Right atrium auricular region (tissue), 2 donors: ENCODE measurements at regions not wholly inside any gene's neighbourhood (a gene's known extent, or its start where the extent isn't known, plus 50 kb on each side); places are given as distances from the start of the nearest gene placed in this dataset.

Experiments used
- DNase-seq: peaks from one replicate; pipeline ENCODE4 v3.0.0-alpha.2; 2019; ENCODE audit warnings: low spot score
- H3K27ac ChIP-seq, 2 donors: fragments of 200-600 bp; sonication (generic); 1 replicate in 1 of 2; 2 replicates in 1 of 2; pipeline ENCODE4 v1.5.1; 2016 to 2019
- H3K27me3 ChIP-seq, 2 donors: fragments of 200-600 bp; sonication (generic); one replicate each; pipeline versions ENCODE4 v1.5.1 to v1.6.0; 2017 to 2019
- H3K36me3 ChIP-seq: fragments of 200-600 bp; sonication (generic); one replicate; pipeline ENCODE4 v1.5.1; 2016
- H3K4me1 ChIP-seq, 2 donors: fragments of 200-600 bp; sonication (generic); one replicate each; pipeline versions ENCODE4 v1.5.1 to v1.6.0; 2017 to 2019
- H3K4me3 ChIP-seq, 2 donors: fragments of 200-600 bp; sonication (generic); 1 replicate in 1 of 2; 2 replicates in 1 of 2; pipeline ENCODE4 v1.5.1; 2017 to 2019; ENCODE audit warnings: mild to moderate bottlenecking in 1 of 2, moderate library complexity in 1 of 2
- H3K9me3 ChIP-seq, 2 donors: fragments of 200-600 bp; sonication (generic); one replicate each; pipeline ENCODE4 v1.5.1; 2019
- CTCF ChIP-seq, 2 donors: fragments of 200-600 bp; sonication (generic); IDR thresholded peaks; one replicate each; pipeline ENCODE4 v1.5.1; 2019; ENCODE audit warnings: antibody characterized with exemption in 2 of 2

GRCh38 chr12:114269153-114269552, 136.8 kb downstream of the TBX5 start:
- no peak overlapping the region for H3K27ac ChIP-seq
- no peak overlapping the region for H3K4me3 ChIP-seq
- H3K4me1 ChIP-seq = no peaks in the 10 kb centered on the region
- no peaks in the 10 kb centered on the region for H3K36me3 ChIP-seq
- TF ChIP-seq CTCF (IDR thresholded peaks at IDR 0.05) = no peak
- no peaks in the 10 kb centered on the region for H3K9me3 ChIP-seq
- DNase-seq = no peak
- no peaks in the 10 kb centered on the region for H3K27me3 ChIP-seq

GRCh38 chr12:114266536-114266935, 139.4 kb downstream of the TBX5 start:
- TF ChIP-seq CTCF (IDR thresholded peaks at IDR 0.05) = no peak
- no peaks in the 10 kb centered on the region for H3K27me3 ChIP-seq
- H3K4me1 ChIP-seq = no peaks in the 10 kb centered on the region
- no peak overlapping the region for H3K4me3 ChIP-seq
- H3K9me3 ChIP-seq = no peaks in the 10 kb centered on the region
- DNase-seq = no peak
- no peak overlapping the region for H3K27ac ChIP-seq
- no peaks in the 10 kb centered on the region for H3K36me3 ChIP-seq

- Histone ChIP-seq H3K27ac (no peak overlapping the region), H3K4me3 (no peak overlapping the region), H3K36me3 (no peaks in the 10 kb centered on the region), H3K9me3 (no peaks in the 10 kb centered on the region), H3K4me1 (no peaks in the 10 kb centered on the region), H3K27me3 (no peaks in the 10 kb centered on the region)
- no peak for DNase-seq
- TF ChIP-seq CTCF (IDR thresholded peaks at IDR 0.05) = no peak
Measured at GRCh38 chr12:114265036-114265435, 140.9 kb downstream of the TBX5 start.

- H3K27me3 ChIP-seq = no peaks in the 10 kb centered on the region
- no peak for TF ChIP-seq CTCF (IDR thresholded peaks at IDR 0.05)
- no peaks in the 10 kb centered on the region for H3K4me1 ChIP-seq
- H3K4me3 ChIP-seq = no peak overlapping the region
- no peaks in the 10 kb centered on the region for H3K36me3 ChIP-seq
- no peak for DNase-seq
- H3K27ac ChIP-seq = no peak overlapping the region
- H3K9me3 ChIP-seq = no peaks in the 10 kb centered on the region
Measured at GRCh38 chr12:114263056-114263805, 142.7 kb downstream of the TBX5 start.

GRCh38 chr12:114257687-114258086, 148.3 kb downstream of the TBX5 start:
- no peak for TF ChIP-seq CTCF (IDR thresholded peaks at IDR 0.05)

DNA sequence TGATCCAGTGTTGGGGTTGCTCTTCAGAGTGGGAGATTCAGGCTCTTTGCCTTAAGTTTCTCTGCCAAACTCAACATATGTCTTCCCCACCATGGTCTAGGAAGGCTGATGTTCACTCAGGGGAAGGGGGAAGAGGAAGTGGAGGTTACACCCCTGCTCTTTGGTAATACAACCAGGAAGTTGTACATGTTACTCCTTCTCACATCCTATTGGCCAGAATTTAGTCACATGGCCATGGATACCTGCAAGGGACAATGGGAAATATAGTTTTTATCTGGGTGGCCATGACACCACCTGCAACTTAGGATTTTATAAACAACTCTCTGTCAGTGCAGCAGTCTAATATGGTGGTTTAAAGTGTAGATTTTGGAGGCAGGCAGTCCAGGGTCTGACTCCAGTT, 150.9 kb downstream of the TBX5 start:
- no peaks in the 10 kb centered on the region for H3K9me3 ChIP-seq
- TF ChIP-seq CTCF (IDR thresholded peaks at IDR 0.05) = no peak
- DNase-seq = no peak
- H3K27me3 ChIP-seq = no peaks in the 10 kb centered on the region
- H3K27ac ChIP-seq = no peak overlapping the region
- no peak overlapping the region for H3K4me3 ChIP-seq
- H3K36me3 ChIP-seq = no peaks in the 10 kb centered on the region
- no peaks in the 10 kb centered on the region for H3K4me1 ChIP-seq

More at GRCh38 chr12:114257687-114258086, 148.3 kb downstream of the TBX5 start:
- no peak for DNase-seq
- H3K4me3 ChIP-seq = no peak overlapping the region
- no peaks in the 10 kb centered on the region for H3K36me3 ChIP-seq
- no peaks in the 10 kb centered on the region for H3K9me3 ChIP-seq
- H3K4me1 ChIP-seq = no peaks in the 10 kb centered on the region
- no peaks in the 10 kb centered on the region for H3K27me3 ChIP-seq
- no peak overlapping the region for H3K27ac ChIP-seq
